Vagina (tissue), 2 donors: ENCODE measurements at regions not wholly inside any gene's neighbourhood (a gene's known extent, or its start where the extent isn't known, plus 50 kb on each side); places are given as distances from the start of the nearest gene placed in this dataset.

Experiments
- POLR2A ChIP-seq, 2 donors: fragments of 450-650 bp; IDR thresholded peaks; one replicate each; pipeline ENCODE4 v1.6.1; 2017; ENCODE audit warnings: antibody characterized with exemption in 2 of 2, mild to moderate bottlenecking in 2 of 2, moderate library complexity in 2 of 2
- TF ChIP-seq, protein P1 (sequence below), 3 experiments: fragments of 450-650 bp in 2 of 3; fragments of 200-600 bp in 1 of 3; sonication (generic) in 1 of 3; IDR thresholded peaks; one replicate each; pipeline ENCODE4 v1.5.1; 2017 to 2019; ENCODE audit warnings: antibody characterized with exemption in 3 of 3, mild to moderate bottlenecking in 2 of 3, moderate library complexity in 2 of 3

DNA sequence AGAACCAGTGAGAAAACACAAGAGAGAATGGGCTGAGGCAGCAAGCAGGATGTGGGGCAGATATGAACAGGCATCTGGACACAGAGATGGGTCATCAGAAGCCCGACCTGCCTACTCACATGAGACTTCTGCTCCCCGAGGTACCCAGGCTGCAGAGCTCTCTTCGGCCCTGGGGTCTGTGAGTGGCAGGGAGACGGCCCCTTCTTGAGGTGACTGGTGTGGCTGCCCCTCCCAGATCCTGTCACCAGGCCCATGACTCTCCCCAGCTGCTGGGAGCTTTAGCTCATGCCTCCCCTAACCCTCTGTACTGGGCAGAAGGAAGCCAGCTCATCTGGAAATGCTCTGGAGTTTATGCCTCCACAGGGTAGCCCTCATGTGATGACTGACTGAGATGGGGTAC is 157.6 kb upstream of the PCBD1 start:
- TF ChIP-seq POLR2A (IDR thresholded peaks at IDR 0.05), result no peak
- TF ChIP-seq, protein P1, sequence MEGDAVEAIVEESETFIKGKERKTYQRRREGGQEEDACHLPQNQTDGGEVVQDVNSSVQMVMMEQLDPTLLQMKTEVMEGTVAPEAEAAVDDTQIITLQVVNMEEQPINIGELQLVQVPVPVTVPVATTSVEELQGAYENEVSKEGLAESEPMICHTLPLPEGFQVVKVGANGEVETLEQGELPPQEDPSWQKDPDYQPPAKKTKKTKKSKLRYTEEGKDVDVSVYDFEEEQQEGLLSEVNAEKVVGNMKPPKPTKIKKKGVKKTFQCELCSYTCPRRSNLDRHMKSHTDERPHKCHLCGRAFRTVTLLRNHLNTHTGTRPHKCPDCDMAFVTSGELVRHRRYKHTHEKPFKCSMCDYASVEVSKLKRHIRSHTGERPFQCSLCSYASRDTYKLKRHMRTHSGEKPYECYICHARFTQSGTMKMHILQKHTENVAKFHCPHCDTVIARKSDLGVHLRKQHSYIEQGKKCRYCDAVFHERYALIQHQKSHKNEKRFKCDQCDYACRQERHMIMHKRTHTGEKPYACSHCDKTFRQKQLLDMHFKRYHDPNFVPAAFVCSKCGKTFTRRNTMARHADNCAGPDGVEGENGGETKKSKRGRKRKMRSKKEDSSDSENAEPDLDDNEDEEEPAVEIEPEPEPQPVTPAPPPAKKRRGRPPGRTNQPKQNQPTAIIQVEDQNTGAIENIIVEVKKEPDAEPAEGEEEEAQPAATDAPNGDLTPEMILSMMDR (IDR thresholded peaks at IDR 0.05), result no peak
